HL-60 (cell line): ENCODE measurements at regions not wholly inside any gene's neighbourhood (a gene's known extent, or its start where the extent isn't known, plus 50 kb on each side); places are given as distances from the start of the nearest gene placed in this dataset.

ENCODE experiments used
- DNase-seq, 2 experiments: peaks; one replicate each; pipeline ENCODE4 v3.0.0-alpha.2; 2010 to 2020; ENCODE audit warnings: low read depth in 1 of 2, low spot score in 1 of 2
- H3K27ac ChIP-seq: fragments of 250-450 bp; sonication (Bioruptor Pico); replicated peaks from 2 replicates; pipeline ENCODE4 v1.5.1; 2020; ENCODE audit warnings: mild to moderate bottlenecking, moderate library complexity
- H3K27me3 ChIP-seq: fragments of 250-450 bp; sonication (Bioruptor Pico); 2 replicates; pipeline ENCODE4 v1.5.1; 2021; ENCODE audit warnings: mild to moderate bottlenecking, moderate library complexity; ENCODE audit not compliant: insufficient read depth, poor library complexity, severe bottlenecking
- H3K4me3 ChIP-seq: replicated peaks from 2 replicates; pipeline ENCODE4 v1.5.1; 2011; ENCODE audit warnings: mild to moderate bottlenecking, control low read depth, low read length; ENCODE audit not compliant: insufficient read depth
- GABPA ChIP-seq: IDR thresholded peaks from 2 replicates; pipeline ENCODE4 v1.6.1; 2012; ENCODE audit warnings: low read depth
- POLR2AphosphoS5 ChIP-seq: IDR thresholded peaks from 2 replicates; pipeline ENCODE4 v1.6.1; 2012; ENCODE audit warnings: low read depth
- SPI1 ChIP-seq: IDR thresholded peaks from 2 replicates; pipeline ENCODE4 v1.6.1; 2012; ENCODE audit warnings: low read depth, mild to moderate bottlenecking, borderline replicate concordance
- TF ChIP-seq, protein P1 (sequence below): IDR thresholded peaks from one replicate; pipeline ENCODE4 v1.5.1; 2011; ENCODE audit warnings: low read length, control low read depth, inconsistent platforms; ENCODE audit not compliant: insufficient read depth
- TF ChIP-seq, protein P2 (sequence below): IDR thresholded peaks from 2 replicates; pipeline ENCODE4 v1.6.1; 2012; ENCODE audit warnings: low read depth; ENCODE audit not compliant: insufficient replicate concordance

GRCh38 chr10:35854661-35855060, 212.6 kb upstream of the FZD8 start:
- no peak for DNase-seq
- TF ChIP-seq, protein P1, sequence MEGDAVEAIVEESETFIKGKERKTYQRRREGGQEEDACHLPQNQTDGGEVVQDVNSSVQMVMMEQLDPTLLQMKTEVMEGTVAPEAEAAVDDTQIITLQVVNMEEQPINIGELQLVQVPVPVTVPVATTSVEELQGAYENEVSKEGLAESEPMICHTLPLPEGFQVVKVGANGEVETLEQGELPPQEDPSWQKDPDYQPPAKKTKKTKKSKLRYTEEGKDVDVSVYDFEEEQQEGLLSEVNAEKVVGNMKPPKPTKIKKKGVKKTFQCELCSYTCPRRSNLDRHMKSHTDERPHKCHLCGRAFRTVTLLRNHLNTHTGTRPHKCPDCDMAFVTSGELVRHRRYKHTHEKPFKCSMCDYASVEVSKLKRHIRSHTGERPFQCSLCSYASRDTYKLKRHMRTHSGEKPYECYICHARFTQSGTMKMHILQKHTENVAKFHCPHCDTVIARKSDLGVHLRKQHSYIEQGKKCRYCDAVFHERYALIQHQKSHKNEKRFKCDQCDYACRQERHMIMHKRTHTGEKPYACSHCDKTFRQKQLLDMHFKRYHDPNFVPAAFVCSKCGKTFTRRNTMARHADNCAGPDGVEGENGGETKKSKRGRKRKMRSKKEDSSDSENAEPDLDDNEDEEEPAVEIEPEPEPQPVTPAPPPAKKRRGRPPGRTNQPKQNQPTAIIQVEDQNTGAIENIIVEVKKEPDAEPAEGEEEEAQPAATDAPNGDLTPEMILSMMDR, result no peak
- TF ChIP-seq SPI1 (no peak), GABPA (no peak), POLR2AphosphoS5 (no peak)
- TF ChIP-seq, protein P2, sequence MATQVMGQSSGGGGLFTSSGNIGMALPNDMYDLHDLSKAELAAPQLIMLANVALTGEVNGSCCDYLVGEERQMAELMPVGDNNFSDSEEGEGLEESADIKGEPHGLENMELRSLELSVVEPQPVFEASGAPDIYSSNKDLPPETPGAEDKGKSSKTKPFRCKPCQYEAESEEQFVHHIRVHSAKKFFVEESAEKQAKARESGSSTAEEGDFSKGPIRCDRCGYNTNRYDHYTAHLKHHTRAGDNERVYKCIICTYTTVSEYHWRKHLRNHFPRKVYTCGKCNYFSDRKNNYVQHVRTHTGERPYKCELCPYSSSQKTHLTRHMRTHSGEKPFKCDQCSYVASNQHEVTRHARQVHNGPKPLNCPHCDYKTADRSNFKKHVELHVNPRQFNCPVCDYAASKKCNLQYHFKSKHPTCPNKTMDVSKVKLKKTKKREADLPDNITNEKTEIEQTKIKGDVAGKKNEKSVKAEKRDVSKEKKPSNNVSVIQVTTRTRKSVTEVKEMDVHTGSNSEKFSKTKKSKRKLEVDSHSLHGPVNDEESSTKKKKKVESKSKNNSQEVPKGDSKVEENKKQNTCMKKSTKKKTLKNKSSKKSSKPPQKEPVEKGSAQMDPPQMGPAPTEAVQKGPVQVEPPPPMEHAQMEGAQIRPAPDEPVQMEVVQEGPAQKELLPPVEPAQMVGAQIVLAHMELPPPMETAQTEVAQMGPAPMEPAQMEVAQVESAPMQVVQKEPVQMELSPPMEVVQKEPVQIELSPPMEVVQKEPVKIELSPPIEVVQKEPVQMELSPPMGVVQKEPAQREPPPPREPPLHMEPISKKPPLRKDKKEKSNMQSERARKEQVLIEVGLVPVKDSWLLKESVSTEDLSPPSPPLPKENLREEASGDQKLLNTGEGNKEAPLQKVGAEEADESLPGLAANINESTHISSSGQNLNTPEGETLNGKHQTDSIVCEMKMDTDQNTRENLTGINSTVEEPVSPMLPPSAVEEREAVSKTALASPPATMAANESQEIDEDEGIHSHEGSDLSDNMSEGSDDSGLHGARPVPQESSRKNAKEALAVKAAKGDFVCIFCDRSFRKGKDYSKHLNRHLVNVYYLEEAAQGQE, result no peak
- Histone ChIP-seq H3K27ac (no peak overlapping the region), H3K4me3 (no peak overlapping the region), H3K27me3 (no peaks in the 10 kb centered on the region)

DNA sequence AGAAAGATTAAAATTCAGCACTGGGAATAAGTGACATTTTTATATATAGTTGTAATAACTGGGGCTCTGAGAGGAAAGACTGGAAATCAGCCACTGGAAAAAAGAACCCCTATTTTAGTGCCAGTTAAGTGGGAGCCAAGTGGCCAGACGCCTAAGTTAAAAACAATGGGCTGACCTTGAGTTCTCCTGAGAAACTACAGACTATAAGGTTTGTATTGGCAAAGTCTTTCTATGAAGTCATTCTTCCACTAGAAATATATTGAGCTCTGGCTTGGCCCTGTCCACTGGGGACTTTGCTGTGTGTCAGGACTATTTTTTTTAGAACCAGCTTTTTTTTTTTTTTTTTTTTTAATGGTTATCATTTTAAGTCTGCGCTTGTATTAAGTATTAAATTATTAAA, 210.6 kb upstream of the FZD8 start:
- no peak for DNase-seq
- Histone ChIP-seq H3K27ac (no peak overlapping the region), H3K27me3 (no peaks in the 10 kb centered on the region), H3K4me3 (no peak overlapping the region)
- TF ChIP-seq, protein P1, result no peak
- TF ChIP-seq SPI1, result no peak
- TF ChIP-seq, protein P2, result no peak
- TF ChIP-seq POLR2AphosphoS5, result no peak
- TF ChIP-seq GABPA, result no peak

GRCh38 chr10:35848412-35848811, 206.3 kb upstream of the FZD8 start:
- H3K27ac ChIP-seq, result no peak overlapping the region
- H3K4me3 ChIP-seq, result no peak overlapping the region
- no peaks in the 10 kb centered on the region for H3K27me3 ChIP-seq
- DNase-seq, result no peak
- TF ChIP-seq, protein P2, result no peak
- TF ChIP-seq SPI1, result no peak
- TF ChIP-seq GABPA, result no peak
- TF ChIP-seq POLR2AphosphoS5, result no peak
- TF ChIP-seq, protein P1, result no peak
